GM19455 (cell line): ENCODE measurements at regions not wholly inside any gene's neighbourhood (a gene's known extent, or its start where the extent isn't known, plus 50 kb on each side); places are given as distances from the start of the nearest gene placed in this dataset.
"Not testable (repeated sequence)": the region's sequence is repeated elsewhere in the genome, so short reads cannot be mapped to it uniquely, and the experiment has no call there.

Experiments
- ATAC-seq: cut with Tn5 transposase; IDR thresholded peaks from one replicate; pipeline ENCODE4 v1.9.1; 2021; ENCODE audit not compliant: unreplicated experiment

- no peak for ATAC-seq
Observed at GRCh38 chr6:51049983-51050877, 231.6 kb downstream of the TFAP2B start.

DNA sequence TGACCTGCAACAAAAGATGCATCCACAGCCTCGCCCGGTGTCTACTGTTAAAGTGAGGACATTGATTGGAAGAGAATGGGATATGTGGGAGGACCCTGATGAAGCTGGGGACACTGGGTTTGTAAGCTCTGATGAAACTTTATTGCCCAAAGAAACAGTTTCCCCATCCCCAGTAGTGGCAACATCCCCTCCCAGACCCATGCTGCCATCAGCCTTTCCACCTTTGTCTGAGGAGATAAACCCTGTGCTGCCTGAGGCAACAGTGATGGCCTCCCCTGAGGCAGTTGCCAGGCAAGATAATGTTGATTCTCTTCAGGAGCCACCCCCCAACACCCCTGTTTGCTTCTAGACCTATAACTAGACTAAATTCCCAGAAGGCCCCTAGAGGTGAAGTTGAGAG, 234.0 kb downstream of the TFAP2B start:
- not testable (repeated sequence) for ATAC-seq

DNA sequence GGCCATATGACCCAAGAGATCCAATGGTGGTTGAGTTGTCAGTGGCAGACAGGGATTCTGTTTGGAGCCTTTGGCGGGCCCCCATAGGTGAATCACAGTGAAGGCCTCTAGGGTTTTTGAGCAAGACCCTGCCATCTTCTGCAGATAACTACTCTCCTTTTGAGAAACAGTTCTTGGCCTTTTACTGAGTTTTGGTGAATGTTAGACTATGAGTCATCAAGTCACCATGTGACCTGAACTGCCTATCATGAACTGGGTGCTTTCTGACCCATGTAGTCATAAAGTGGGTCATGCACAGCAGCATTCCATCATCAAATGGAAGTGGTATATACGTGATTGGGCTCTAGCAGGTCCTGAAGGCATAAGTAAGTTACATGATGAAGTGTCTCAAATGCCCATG, 236.6 kb downstream of the TFAP2B start:
- not testable (repeated sequence) for ATAC-seq

- ATAC-seq, result no peak
Observed at GRCh38 chr6:51057296-51057695, 238.6 kb downstream of the TFAP2B start.

DNA sequence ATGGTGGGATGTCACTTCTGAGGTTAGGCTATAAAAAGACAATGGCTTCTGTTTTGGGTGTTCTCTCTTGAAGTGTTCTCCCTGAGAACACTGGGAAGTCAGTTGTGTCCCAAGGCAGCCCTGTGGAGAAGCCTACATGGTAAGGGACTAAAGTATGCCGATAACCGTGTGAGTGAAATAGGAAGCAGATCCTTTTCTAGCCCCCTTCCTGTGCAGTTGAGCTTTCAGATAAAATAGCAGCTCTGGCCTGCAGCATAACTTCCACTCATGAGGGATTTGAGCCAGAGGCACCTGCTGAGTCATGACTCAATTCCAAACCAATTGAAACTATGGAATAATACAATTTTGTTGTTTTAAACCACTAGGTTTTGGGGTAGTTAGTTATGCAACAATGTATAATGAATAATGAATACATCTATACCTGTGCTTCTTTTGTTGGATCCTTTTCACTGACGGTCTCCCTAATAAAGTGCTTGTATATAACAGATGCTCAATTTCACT, 241.6 kb downstream of the TFAP2B start:
- ATAC-seq, result no peak

DNA sequence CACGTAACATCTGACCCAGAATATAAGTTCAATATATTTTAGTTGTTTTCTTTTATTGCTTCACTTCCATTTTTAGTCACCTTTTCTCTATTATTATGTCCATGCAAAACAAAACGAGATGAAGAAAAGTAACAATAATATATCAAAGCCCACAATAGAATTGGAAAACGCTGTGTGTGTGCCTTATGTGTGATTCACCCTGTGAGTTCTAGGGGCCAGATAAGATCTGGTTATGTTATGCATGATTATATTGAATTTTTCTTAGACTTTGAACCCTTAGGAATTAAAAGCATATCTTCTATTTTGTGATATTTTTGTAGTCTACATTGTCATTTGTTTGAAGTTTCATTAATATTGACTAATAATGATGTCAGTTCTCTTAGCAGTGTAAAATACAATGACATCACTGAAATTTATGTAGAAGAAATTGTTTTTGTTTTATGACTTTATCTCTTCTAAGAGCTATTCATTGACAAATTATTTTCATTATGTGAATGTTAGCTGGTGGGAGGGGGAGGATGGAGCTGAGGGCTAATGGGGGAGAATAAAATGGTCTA, 243.6 kb downstream of the TFAP2B start:
- no peak for ATAC-seq

DNA sequence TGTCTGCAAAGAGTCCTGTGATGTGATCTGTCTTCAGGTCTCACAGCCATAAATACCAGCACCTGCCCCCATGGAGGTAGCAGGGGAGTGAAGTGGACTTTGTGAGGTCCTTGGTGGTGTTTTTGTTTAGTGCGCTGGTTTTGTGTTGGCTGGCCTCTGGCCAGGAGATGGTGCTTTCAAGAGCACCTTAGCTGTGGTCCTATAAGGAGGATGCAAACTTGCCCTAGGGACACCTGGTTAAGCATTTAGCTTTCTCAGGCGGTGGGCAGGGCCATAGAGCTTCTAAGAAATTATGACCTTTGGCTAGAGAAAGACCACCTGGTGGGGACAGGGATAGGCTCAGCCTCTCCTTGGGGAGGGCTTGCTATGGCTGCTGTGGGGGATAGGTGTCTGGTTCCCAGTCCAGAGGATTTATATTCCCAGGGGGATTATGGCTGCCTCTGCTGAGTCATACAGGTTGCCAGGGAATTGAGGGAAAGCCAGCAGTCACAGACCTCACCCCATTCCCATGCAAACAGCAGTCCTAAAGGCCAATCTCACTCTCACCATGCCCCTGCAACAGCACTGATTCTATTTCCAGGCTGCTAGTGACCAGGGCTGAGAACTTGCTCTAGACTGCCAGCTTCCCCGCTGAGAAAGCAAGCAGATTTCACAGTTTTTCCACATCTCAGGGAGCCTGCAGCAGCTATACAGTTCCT, 259.3 kb downstream of the TFAP2B start:
- ATAC-seq, result no peak

GRCh38 chr6:51090343-51090742, 271.7 kb downstream of the TFAP2B start:
- ATAC-seq, result no peak

DNA sequence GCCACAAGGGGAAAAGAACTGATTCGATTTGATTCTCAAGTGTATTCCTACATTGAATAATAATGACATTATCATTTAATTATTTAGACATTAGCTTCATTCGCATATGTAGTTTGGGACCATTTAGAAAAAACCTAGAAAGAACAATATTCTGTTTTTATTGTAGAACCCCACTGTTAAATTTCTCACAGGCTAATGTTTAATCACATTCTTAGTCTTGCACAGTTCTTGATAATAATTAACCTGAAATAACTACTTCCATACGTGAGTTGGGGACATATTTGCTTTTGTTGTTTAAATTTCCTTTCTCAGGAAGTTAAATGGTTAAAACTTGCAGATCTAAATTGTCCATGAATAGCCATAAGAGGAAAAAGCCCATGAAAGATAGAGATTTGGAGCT, 275.2 kb downstream of the TFAP2B start:
- ATAC-seq, result no peak

DNA sequence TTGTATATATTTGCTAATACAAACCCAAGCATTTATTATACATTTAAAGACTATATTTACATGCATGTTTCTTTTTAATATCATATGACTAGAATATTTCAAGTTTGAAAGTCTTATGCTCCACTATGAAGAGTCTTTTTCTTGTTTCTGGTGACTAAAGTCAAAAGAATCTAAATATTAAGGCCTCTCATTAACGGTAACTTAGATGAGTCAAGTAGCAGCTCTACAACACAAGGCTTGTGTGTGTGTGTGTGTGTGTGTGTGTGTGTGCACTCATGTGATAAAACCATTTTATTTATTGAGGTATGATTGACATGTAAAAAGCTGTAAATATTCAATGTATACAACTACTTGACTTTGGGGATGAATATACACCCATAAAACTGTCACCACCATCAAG, 275.6 kb downstream of the TFAP2B start:
- no peak for ATAC-seq

GRCh38 chr6:51098246-51098645, 279.6 kb downstream of the TFAP2B start:
- no peak for ATAC-seq

- no peak for ATAC-seq
Observed at GRCh38 chr6:51098791-51099190, 280.1 kb downstream of the TFAP2B start.

- ATAC-seq, result no peak
Observed at GRCh38 chr6:51099201-51099600, 280.5 kb downstream of the TFAP2B start.

- no peak for ATAC-seq
Observed at GRCh38 chr6:51105357-51105756, 286.7 kb downstream of the TFAP2B start.

GRCh38 chr6:51107769-51108203, 289.1 kb downstream of the TFAP2B start:
- no peak for ATAC-seq

DNA sequence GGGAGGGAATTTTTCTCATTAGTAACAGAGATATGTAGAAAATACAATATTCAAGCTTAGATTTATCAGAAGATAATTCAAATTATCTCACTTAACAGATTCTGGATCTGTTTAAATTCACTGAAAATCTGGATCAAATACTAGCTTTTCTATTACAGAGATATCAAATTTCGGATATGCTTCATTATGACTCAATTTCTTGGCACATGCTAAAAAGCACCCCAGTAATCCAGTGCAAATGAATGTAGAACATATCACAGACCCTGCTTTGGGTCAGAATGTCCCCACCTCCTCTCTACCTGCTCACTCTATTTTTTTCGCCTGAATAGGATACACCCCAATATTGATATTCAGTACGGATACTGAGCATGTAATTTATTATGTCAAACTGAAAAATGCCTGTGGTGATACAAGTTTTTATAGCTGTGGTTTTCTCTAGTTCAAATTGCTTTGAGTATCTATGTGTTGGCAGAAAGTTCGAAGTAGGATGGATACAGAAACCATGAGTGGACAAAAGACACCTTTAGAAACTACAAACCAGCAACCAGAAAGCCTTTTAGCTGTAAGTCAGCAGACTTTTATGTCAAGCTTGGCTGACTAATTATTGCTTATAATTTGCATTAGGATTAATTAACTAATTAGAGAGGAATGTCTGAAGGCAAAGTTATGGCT, 290.0 kb downstream of the TFAP2B start:
- no peak for ATAC-seq

GRCh38 chr6:51112731-51113130, 294.1 kb downstream of the TFAP2B start:
- ATAC-seq, result no peak

- ATAC-seq, result no peak
Observed at GRCh38 chr6:51116723-51117122, 298.1 kb downstream of the TFAP2B start.

GRCh38 chr6:51118792-51119191, 300.1 kb downstream of the TFAP2B start:
- ATAC-seq, result no peak

DNA sequence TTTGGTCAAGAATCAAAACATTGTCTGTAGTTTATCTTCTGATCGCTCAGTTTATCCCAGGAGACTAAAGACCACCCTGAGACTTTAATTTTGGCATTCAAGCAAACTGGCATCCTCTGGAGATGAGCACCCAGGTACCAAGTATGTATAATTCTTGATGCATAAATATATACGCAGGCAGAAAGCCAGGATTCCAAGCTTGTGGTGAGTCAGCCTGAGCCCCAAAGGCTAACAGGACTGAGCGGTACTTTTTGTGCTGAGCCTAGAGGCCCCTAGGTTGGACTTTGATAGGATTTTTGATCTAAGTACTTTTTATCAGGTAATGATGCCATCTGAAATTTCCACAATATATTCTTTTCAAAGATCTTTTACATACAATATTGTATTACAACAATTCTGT, 301.3 kb downstream of the TFAP2B start:
- ATAC-seq, result no peak

DNA sequence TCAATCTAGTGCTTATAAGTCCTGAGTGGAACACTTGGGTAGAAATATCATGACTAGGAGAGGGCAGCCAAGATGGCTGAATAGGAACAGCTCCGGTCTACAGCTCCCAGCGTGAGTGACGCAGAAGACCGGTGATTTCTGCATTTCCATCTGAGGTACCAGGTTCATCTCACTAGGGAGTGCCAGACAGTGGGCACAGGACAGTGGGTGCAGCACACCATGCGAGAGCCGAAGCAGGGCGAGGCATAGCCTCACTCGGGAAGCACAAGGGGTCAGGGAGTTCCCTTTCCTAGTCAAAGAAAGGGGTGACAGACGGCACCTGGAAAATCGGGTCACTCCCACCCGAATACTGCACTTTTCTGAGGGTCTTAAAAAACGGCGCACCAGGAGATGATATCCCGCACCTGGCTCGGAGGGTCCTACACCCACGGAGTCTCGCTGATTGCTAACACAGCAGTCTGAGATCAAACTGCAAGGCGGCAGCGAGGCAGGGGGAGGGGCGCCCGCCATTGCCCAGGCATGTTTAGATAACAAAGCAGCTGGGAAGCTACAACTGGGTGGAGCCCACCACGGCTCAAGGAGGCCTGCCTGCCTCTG, 302.8 kb downstream of the TFAP2B start:
- not testable (repeated sequence) for ATAC-seq
